ENCODE measurements at regions not wholly inside any gene's neighbourhood (a gene's known extent, or its start where the extent isn't known, plus 50 kb on each side); places are given as distances from the start of the nearest gene placed in this dataset.

DNA sequence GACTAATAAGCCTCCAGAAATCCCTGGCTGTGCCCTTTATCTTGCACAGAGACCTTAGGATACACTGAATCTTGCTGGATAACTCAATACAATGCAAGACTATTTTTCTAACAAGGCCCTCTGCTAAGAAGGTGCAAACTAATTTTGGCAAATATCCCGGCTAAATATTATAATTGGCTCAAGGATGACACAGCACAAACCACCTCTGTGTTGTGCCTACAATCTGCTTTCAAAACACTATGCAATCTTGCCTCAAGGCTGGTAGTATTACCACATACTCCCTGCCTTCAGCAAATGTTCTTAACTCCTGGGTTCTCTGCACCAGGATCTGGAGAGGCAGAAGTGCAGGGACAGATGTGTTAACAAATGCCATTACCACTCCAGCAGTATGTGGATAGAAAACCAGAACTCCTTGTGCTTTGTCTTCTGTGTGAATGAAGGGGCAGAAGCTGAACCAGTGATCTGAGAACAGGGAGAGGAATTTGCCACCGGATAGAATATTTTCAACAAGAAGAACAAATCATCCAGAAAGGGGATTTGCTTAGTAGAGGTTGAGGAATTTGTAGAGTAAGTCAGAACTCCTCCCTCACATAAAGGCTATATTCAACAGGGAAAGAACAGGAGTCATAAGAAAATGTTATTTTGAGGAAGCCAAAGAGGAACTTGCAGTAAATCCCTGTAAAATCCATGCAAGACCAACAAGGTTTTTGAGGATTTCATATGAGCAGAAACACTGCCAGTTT is 74.1 kb upstream of the SLC4A11 start:
- no peaks in the 10 kb centered on the region for H3K9me3 ChIP-seq
- no peak overlapping the region for H3K9ac ChIP-seq
- H4K20me1 ChIP-seq: no peaks in the 10 kb centered on the region
- no peaks in the 10 kb centered on the region for H3K27me3 ChIP-seq
- peaks cover 89% of the 10 kb centered on the region for H3K36me3 ChIP-seq
- no peak overlapping the region for H3K4me3 ChIP-seq
- H3K27ac ChIP-seq: no peak overlapping the region
- H3K4me2 ChIP-seq: no peak overlapping the region
- H3K4me1 ChIP-seq: no peaks in the 10 kb centered on the region
- TF ChIP-seq Cebpa-rat (IDR thresholded peaks at IDR 0.05): no peak

DNA sequence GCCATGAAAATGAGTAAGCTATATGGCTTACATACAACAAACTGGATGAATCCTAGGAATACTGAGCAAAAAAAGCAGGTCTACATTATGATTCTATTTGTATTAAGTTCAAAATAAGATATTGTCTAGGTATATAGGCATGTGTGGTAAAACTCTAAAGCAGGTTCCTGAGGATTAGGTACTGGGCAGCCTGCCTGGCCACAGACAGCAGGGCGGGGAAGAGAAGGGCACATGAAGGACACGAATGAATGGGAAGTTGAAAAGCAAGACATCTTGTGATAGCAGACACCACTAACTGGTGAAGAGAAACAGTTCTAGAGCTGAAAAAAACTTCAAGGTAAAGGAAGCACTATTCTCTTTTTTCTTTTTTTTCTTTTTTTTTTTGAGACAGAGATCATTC is 72.6 kb upstream of the SLC4A11 start:
- Histone ChIP-seq H4K20me1 (no peaks in the 10 kb centered on the region), H3K27me3 (no peaks in the 10 kb centered on the region), H3K4me2 (no peak overlapping the region), H3K4me1 (no peaks in the 10 kb centered on the region), H3K9me3 (no peaks in the 10 kb centered on the region), H3K9ac (no peak overlapping the region), H3K36me3 (peaks cover 92% of the 10 kb centered on the region), H3K27ac (no peak overlapping the region), H3K4me3 (no peak overlapping the region)
- TF ChIP-seq Cebpa-rat (IDR thresholded peaks at IDR 0.05): no peak

DNA sequence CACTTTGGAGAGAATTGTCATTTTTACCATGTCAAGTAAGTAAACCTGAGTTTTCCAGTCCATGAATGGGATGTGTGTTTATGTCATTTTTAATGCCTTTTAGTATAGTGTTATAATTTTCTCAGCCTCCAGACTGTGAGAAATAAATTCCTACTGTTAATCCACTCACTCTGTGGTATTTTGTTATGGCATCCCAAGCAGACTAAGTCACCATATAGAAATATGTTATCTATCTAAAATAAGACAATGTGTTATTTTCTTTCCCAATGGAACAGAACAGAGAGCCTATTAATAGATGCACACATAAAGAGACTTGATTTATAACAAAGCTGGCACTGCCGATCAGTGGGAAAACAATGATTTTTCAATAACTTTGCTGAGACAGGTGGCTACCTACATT is 70.2 kb upstream of the SLC4A11 start:
- Histone ChIP-seq H4K20me1 (no peaks in the 10 kb centered on the region), H3K4me2 (no peak overlapping the region), H3K4me1 (no peaks in the 10 kb centered on the region), H3K36me3 (peaks cover 91% of the 10 kb centered on the region), H3K9ac (no peak overlapping the region), H3K27me3 (no peaks in the 10 kb centered on the region), H3K27ac (no peak overlapping the region), H3K4me3 (no peak overlapping the region), H3K9me3 (no peaks in the 10 kb centered on the region)
- no peak for TF ChIP-seq Cebpa-rat (IDR thresholded peaks at IDR 0.05)

DNA sequence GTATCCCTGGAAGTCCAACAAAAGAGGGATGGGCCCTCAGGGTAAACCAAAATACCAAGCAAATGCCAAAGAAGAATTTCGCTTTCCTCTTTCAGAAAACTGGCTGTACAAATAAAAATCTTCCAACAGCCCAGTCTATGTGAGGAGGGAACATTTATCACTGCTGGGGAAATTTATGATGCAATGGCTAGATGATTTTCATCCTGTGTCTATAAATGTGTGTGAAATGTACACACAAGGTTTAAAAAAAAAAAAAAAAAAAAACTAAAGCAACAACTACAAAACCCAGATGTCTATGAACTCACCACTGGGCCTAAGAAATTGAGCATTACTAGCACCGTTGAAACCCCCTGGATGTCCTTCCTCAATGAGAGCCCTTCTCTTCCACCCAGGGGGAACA is 68.7 kb upstream of the SLC4A11 start:
- Histone ChIP-seq H3K4me3 (no peak overlapping the region), H3K36me3 (peaks cover 87% of the 10 kb centered on the region), H3K9me3 (no peaks in the 10 kb centered on the region), H4K20me1 (no peaks in the 10 kb centered on the region), H3K27ac (no peak overlapping the region), H3K4me2 (no peak overlapping the region), H3K27me3 (no peaks in the 10 kb centered on the region), H3K4me1 (peaks cover 4% of the 10 kb centered on the region; the same call in 1 of the 2 replicates), H3K9ac (no peak overlapping the region)
- no peak for TF ChIP-seq Cebpa-rat (IDR thresholded peaks at IDR 0.05)

DNA sequence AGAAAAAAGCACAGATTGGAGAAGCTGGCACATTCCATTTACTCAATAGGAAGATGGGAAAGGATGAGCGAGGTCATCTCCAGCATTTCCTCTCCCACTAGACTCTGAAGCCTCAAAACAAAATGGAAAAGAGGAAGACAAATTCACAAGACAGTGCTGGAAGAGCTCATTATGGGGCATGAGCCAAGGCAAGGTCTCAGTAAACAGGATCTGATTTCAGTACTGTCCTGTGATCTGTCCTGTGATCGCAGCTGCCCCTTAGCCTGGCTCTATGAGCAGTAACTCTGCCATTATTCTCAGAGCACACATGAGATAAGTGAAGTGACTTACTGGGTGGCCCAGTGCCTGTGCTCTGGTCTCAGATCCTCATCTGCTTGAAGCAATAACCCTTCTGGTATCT is 68.1 kb upstream of the SLC4A11 start:
- Histone ChIP-seq H4K20me1 (no peaks in the 10 kb centered on the region), H3K4me3 (no peak overlapping the region), H3K27ac (no peak overlapping the region), H3K27me3 (no peaks in the 10 kb centered on the region), H3K4me2 (no peak overlapping the region), H3K9ac (no peak overlapping the region), H3K4me1 (peaks cover 4% of the 10 kb centered on the region; the same call in 1 of the 2 replicates), H3K9me3 (no peaks in the 10 kb centered on the region), H3K36me3 (peaks cover 86% of the 10 kb centered on the region)
- TF ChIP-seq Cebpa-rat (IDR thresholded peaks at IDR 0.05): no peak

DNA sequence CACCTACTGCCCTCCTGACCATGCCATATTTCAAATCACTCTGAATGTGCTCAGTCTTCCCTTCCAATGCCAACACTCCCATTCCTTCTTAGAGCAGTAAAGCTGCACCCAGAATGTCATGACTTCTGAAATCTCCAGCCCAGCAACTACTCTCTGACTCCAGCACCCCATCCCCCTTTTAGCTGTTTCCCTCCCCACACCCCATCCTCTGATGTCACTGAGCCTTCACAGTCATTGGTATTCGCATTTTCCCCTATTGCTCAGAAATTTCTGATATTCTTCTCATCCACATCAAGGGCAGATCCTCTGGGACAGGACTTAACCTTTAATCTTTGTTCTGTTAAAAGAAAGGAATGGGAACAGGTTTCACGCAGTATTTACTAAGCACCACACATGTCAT is 67.1 kb upstream of the SLC4A11 start:
- no peak overlapping the region for H3K4me2 ChIP-seq
- H4K20me1 ChIP-seq: no peaks in the 10 kb centered on the region
- H3K36me3 ChIP-seq: peaks cover 80% of the 10 kb centered on the region
- no peak overlapping the region for H3K9ac ChIP-seq
- H3K4me1 ChIP-seq: peaks cover 4% of the 10 kb centered on the region; the same call in 1 of the 2 replicates
- no peak overlapping the region for H3K27ac ChIP-seq
- H3K4me3 ChIP-seq: no peak overlapping the region
- TF ChIP-seq Cebpa-rat (IDR thresholded peaks at IDR 0.05): no peak
- no peaks in the 10 kb centered on the region for H3K27me3 ChIP-seq
- no peaks in the 10 kb centered on the region for H3K9me3 ChIP-seq

DNA sequence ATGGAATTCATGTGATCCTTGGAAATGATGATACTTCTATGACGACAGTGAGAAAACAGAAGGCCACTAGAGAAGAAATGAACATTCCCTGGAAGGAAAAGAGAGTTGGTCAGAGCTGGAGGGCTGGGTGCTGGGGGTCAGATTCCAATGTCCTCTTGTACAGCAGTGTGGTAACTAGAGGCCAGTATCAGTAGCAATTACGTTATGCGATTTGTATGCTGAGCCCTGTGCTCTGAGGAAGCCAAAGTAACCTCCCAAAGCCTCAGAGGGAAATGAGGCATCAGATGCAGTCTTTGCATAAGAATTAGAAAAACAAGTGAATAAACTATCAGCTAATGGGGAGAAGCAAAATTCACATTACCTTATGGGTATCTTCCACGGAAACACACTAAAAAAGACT is 65.5 kb upstream of the SLC4A11 start:
- TF ChIP-seq Cebpa-rat (IDR thresholded peaks at IDR 0.05): no peak
- Histone ChIP-seq H3K27me3 (no peaks in the 10 kb centered on the region), H3K36me3 (peaks cover 82% of the 10 kb centered on the region), H4K20me1 (no peaks in the 10 kb centered on the region), H3K9me3 (no peaks in the 10 kb centered on the region), H3K27ac (no peak overlapping the region), H3K4me2 (no peak overlapping the region), H3K4me3 (no peak overlapping the region), H3K9ac (no peak overlapping the region), H3K4me1 (peaks cover 4% of the 10 kb centered on the region; the same call in 1 of the 2 replicates)

DNA sequence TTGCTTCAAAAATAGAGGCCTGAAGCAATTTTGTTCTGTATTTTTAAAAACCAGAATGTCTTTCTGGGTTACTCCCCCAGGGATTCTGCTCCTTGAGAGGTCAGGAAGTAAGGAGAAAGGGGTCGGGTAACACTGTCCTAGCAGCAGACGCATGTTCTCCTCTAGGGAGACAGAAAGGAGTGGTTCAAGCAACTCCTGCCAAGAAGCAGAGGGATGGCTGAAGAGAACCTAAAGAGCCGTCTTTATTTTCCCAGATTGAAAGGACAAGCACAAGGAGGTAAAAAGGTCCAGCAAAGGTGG is 58.0 kb upstream of the SLC4A11 start:
- Histone ChIP-seq H3K4me1 (peaks cover 26% of the 10 kb centered on the region), H3K27ac (peak overlapping the region; percentile 55), H3K9ac (0 out of 2 replicates have a peak overlapping the region, but pooled peaks have one; percentile 9), H3K36me3 (peaks cover 69% of the 10 kb centered on the region), H3K27me3 (no peaks in the 10 kb centered on the region), H3K4me2 (peak overlapping the region; percentile 65), H4K20me1 (no peaks in the 10 kb centered on the region), H3K9me3 (no peaks in the 10 kb centered on the region), H3K4me3 (no peak overlapping the region)
- TF ChIP-seq Cebpa-rat (IDR thresholded peaks at IDR 0.05): no peak

DNA sequence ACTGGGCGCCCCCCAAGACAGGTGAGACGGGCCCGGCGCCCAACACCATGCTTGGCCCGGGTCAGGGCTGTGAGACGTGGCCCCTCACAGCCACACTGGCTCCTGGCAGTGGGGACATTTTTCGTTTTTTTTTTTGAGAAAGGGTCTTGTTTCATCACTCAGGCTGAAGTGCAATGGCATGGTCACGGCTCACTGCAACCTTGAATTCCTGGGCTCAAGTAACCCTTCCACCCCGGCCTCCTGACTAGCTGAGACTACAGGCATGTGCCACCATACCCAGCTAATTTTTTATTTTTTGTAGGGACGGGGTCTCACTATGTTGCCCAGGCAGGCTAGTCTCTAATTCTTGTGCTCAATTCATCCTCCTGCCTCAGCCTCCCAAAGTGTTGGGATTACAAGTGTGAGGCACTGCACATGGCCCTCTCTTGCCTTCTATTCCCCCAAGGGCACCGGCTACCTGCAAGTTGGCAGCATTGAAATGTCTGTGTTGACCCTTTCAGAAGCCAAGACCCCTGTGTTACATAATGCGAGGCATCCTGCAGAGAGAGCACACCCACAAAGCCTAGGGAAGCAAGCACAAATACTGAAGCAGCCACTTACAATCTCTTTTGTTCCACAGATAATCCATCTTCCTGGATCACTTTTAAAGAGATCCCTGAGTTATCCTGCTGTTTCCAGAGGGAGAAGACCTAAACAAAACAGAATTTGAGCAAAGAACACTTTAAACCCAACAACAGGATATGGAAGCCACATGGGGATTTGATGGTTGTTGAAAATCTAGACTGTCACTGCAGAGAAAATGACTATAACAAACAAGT is 57.5 kb upstream of the SLC4A11 start:
- Histone ChIP-seq H3K9me3 (no peaks in the 10 kb centered on the region), H3K4me3 (no peak overlapping the region), H3K27ac (peak overlapping the region; percentile 55), H3K9ac (0 out of 2 replicates have a peak overlapping the region, but pooled peaks have one; percentile 9), H3K27me3 (no peaks in the 10 kb centered on the region), H3K36me3 (peaks cover 74% of the 10 kb centered on the region), H4K20me1 (no peaks in the 10 kb centered on the region), H3K4me2 (peak overlapping the region; percentile 65), H3K4me1 (peaks cover 26% of the 10 kb centered on the region)
- TF ChIP-seq Cebpa-rat (IDR thresholded peaks at IDR 0.05): no peak
